ENCODE measurements at regions not wholly inside any gene's neighbourhood (a gene's known extent, or its start where the extent isn't known, plus 50 kb on each side); places are given as distances from the start of the nearest gene placed in this dataset.
A peak's percentile ranks its signal among the peaks of the same experiment; 100 is the strongest.
"Not testable (repeated sequence)": the region's sequence is repeated elsewhere in the genome, so short reads cannot be mapped to it uniquely, and the experiment has no call there.

GRCh38 chr9:73347123-73347522, 195.5 kb downstream of the ANXA1 start:
- no peak for DNase-seq

GRCh38 chr9:73347720-73348119, 196.1 kb downstream of the ANXA1 start:
- no peak for DNase-seq

GRCh38 chr9:73348471-73348870, 196.8 kb downstream of the ANXA1 start:
- no peak for DNase-seq

- DNase-seq = no peak
Measured at GRCh38 chr9:73349476-73349875, 197.8 kb downstream of the ANXA1 start.

GRCh38 chr9:73357607-73358006, 205.9 kb downstream of the ANXA1 start:
- DNase-seq = no peak

GRCh38 chr9:73370053-73370452, 218.4 kb downstream of the ANXA1 start:
- DNase-seq = peak; percentile 95

- DNase-seq = peak; percentile 78
Measured at GRCh38 chr9:73371801-73372200, 220.1 kb downstream of the ANXA1 start.

- no peak for DNase-seq
Measured at GRCh38 chr9:73380411-73380810, 228.7 kb downstream of the ANXA1 start.

GRCh38 chr9:73402081-73403028, 250.7 kb downstream of the ANXA1 start:
- no peak for DNase-seq

- no peak for DNase-seq
Measured at GRCh38 chr9:73411494-73411893, 259.8 kb downstream of the ANXA1 start.

- no peak for DNase-seq
Measured at GRCh38 chr9:73412874-73413273, 261.2 kb downstream of the ANXA1 start.

- no peak for DNase-seq
Measured at GRCh38 chr9:73423891-73424290, 272.2 kb downstream of the ANXA1 start.

GRCh38 chr9:73426269-73426668, 274.6 kb downstream of the ANXA1 start:
- DNase-seq = no peak

GRCh38 chr9:73434826-73435225, 283.2 kb downstream of the ANXA1 start:
- DNase-seq = no peak

- DNase-seq = no peak
Measured at GRCh38 chr9:73437758-73438157, 286.1 kb downstream of the ANXA1 start.

- DNase-seq = not testable (repeated sequence)
Measured at GRCh38 chr9:73439839-73440238, 288.2 kb downstream of the ANXA1 start.

GRCh38 chr9:73441223-73441622, 289.6 kb downstream of the ANXA1 start:
- DNase-seq = no peak

- DNase-seq = no peak
Measured at GRCh38 chr9:73441890-73442818, 290.5 kb downstream of the ANXA1 start.

GRCh38 chr9:73444821-73445220, 293.2 kb downstream of the ANXA1 start:
- no peak for DNase-seq

- not testable (repeated sequence) for DNase-seq
Measured at GRCh38 chr9:73445384-73445783, 293.7 kb downstream of the ANXA1 start.

GRCh38 chr9:73446306-73446705, 294.6 kb downstream of the ANXA1 start:
- no peak for DNase-seq

- DNase-seq = no peak
Measured at GRCh38 chr9:73451003-73451402, 299.3 kb downstream of the ANXA1 start.

- no peak for DNase-seq
Measured at GRCh38 chr9:73459817-73460216, 308.2 kb downstream of the ANXA1 start.

GRCh38 chr9:73468716-73469115, 317.1 kb downstream of the ANXA1 start:
- DNase-seq = no peak
